H1 (cell line): ENCODE measurements at regions not wholly inside any gene's neighbourhood (a gene's known extent, or its start where the extent isn't known, plus 50 kb on each side); places are given as distances from the start of the nearest gene placed in this dataset.

Experiments
- CTCF ChIA-PET: fragments of 300-600 bp; sonication (Branson Sonifier 250); formaldehyde crosslinking; loops from one replicate; lab custom pipeline; 2021; ENCODE audit not compliant: partially characterized antibody; lab: Charles Lee
- POLR2A ChIA-PET: fragments of 300-600 bp; sonication (Branson Sonifier 250); formaldehyde crosslinking; loops from one replicate; lab custom pipeline; 2021; ENCODE audit warnings: inconsistent platforms; ENCODE audit not compliant: partially characterized antibody; lab: Charles Lee
- DNase-seq, 2 experiments: peaks; one replicate each; pipeline versions ENCODE4 v3.0.0 to v3.0.0-alpha.2; 2010 to 2022; ENCODE audit warnings: low spot score in 2 of 2, low read depth in 1 of 2, mixed read lengths in 1 of 2
- FAIRE-seq: peaks from 2 replicates; lab custom pipeline; 2011; peaks lifted over from hg19 to GRCh38; lab: Jason Lieb, UNC
- H2AFZ ChIP-seq: 2 replicates; pipeline ENCODE4 v1.8.1; 2012; ENCODE audit warnings: low read length, inconsistent platforms
- H2AK5ac ChIP-seq: 2 replicates; pipeline ENCODE4 v1.6.1; 2013; ENCODE audit warnings: low read depth, low read length
- H2BK120ac ChIP-seq: replicated peaks from 2 replicates; pipeline ENCODE3; 2013; ENCODE audit warnings: low read depth, low read length, inconsistent platforms
- H2BK12ac ChIP-seq: 2 replicates; pipeline ENCODE4 v1.6.1; 2013; ENCODE audit warnings: low read depth, low read length
- H2BK15ac ChIP-seq: 2 replicates; pipeline ENCODE4 v1.6.1; 2013; ENCODE audit warnings: low read length
- H2BK20ac ChIP-seq: 2 replicates; pipeline ENCODE4 v1.6.1; 2013; ENCODE audit warnings: low read length
- H2BK5ac ChIP-seq: 2 replicates; pipeline ENCODE4 v1.6.1; 2013; ENCODE audit warnings: low read depth, low read length
- H3K14ac ChIP-seq: 2 replicates; pipeline ENCODE4 v1.6.1; 2013; ENCODE audit warnings: inconsistent platforms; ENCODE audit not compliant: insufficient read length
- H3K18ac ChIP-seq: 2 replicates; pipeline ENCODE4 v1.6.1; 2013; ENCODE audit warnings: low read length; ENCODE audit errors: extremely low read depth
- H3K23ac ChIP-seq: 2 replicates; pipeline ENCODE4 v1.6.1; 2013; ENCODE audit warnings: inconsistent platforms; ENCODE audit not compliant: insufficient read length
- H3K23me2 ChIP-seq: 2 replicates; pipeline ENCODE4 v1.6.1; 2013; ENCODE audit warnings: low read depth, low read length
- H3K27ac ChIP-seq: 2 replicates; pipeline ENCODE4 v1.6.1; 2011; ENCODE audit warnings: low read depth, low read length, inconsistent platforms
- H3K27me3 ChIP-seq, 4 experiments: replicated peaks in 1 of 4; 1 replicate in 1 of 4; 2 replicates in 3 of 4; pipeline versions ENCODE4 v1.6.1 to v1.8.1; 2011 to 2013; ENCODE audit warnings: low read length in 3 of 4, mild to moderate bottlenecking in 3 of 4, inconsistent platforms in 2 of 4, mixed read lengths in 2 of 4, moderate library complexity in 1 of 4; ENCODE audit not compliant: control insufficient read depth in 3 of 4, insufficient read depth in 3 of 4; ENCODE audit errors: extremely low read depth in 1 of 4
- H3K36me3 ChIP-seq, 4 experiments: 2 replicates each; pipeline versions ENCODE4 v1.6.1 to v1.8.1; 2011 to 2013; ENCODE audit warnings: mild to moderate bottlenecking in 4 of 4, low read length in 3 of 4, moderate library complexity in 2 of 4, control low read depth in 1 of 4, inconsistent platforms in 1 of 4; ENCODE audit not compliant: insufficient read depth in 4 of 4, control insufficient read depth in 2 of 4
- H3K4ac ChIP-seq: replicated peaks from 2 replicates; pipeline ENCODE3; 2013; ENCODE audit warnings: low read length, low read depth, mixed read lengths, inconsistent platforms; ENCODE audit not compliant: insufficient read length
- H3K4me1 ChIP-seq, 4 experiments: replicated peaks in 1 of 4; 1 replicate in 1 of 4; 2 replicates in 3 of 4; pipeline versions ENCODE4 v1.6.1 to v1.8.1; 2011 to 2013; ENCODE audit warnings: low read length in 3 of 4, inconsistent platforms in 2 of 4, mixed read lengths in 1 of 4; ENCODE audit not compliant: insufficient read depth in 4 of 4, control insufficient read depth in 3 of 4
- H3K4me2 ChIP-seq, 2 experiments: 2 replicates each; pipeline versions ENCODE4 v1.6.1 to v1.8.1; 2011 to 2013; ENCODE audit warnings: low read depth in 2 of 2, low read length in 2 of 2, control low read depth in 1 of 2, inconsistent platforms in 1 of 2, mild to moderate bottlenecking in 1 of 2; ENCODE audit not compliant: insufficient read depth in 1 of 2
- H3K4me3 ChIP-seq, 4 experiments: fragments of 200-600, 300-600 bp in 1 of 4; sonication (generic), shearing (Covaris generic), sonication (Bioruptor Twin) in 1 of 4; 2 replicates each; pipeline versions ENCODE4 v1.5.1 to v1.8.1; 2011 to 2016; ENCODE audit warnings: low read length in 4 of 4, low read depth in 3 of 4, control low read depth in 2 of 4, inconsistent platforms in 2 of 4, mild to moderate bottlenecking in 2 of 4, mixed read lengths in 1 of 4, moderate library complexity in 1 of 4; ENCODE audit not compliant: insufficient read depth in 2 of 4; ENCODE audit errors: extremely low read depth in 1 of 4
- H3K56ac ChIP-seq: replicated peaks from 2 replicates; pipeline ENCODE3; 2013; ENCODE audit warnings: low read depth, mild to moderate bottlenecking, mixed read lengths, low read length, inconsistent platforms; ENCODE audit not compliant: insufficient read length
- H3K79me1 ChIP-seq: 2 replicates; pipeline ENCODE4 v1.6.1; 2013; ENCODE audit warnings: low read depth, low read length, control low read depth
- H3K79me2 ChIP-seq, 2 experiments: 2 replicates each; pipeline versions ENCODE4 v1.6.1 to v1.8.1; 2012 to 2013; ENCODE audit warnings: low read length in 2 of 2, mild to moderate bottlenecking in 2 of 2, inconsistent platforms in 1 of 2; ENCODE audit not compliant: insufficient read depth in 2 of 2, control insufficient read depth in 1 of 2
- H3K9ac ChIP-seq, 4 experiments: replicated peaks in 1 of 4; 1 replicate in 1 of 4; 2 replicates in 3 of 4; pipeline versions ENCODE4 v1.6.1 to v1.8.1; 2011 to 2013; ENCODE audit warnings: low read depth in 3 of 4, low read length in 3 of 4, control low read depth in 2 of 4, mild to moderate bottlenecking in 2 of 4, moderate library complexity in 2 of 4, inconsistent platforms in 1 of 4; ENCODE audit errors: extremely low read depth in 1 of 4
- H3K9me3 ChIP-seq, 2 experiments: 2 replicates each; pipeline versions ENCODE4 v1.6.1 to v1.8.1; 2012 to 2013; ENCODE audit warnings: mild to moderate bottlenecking in 2 of 2, moderate library complexity in 2 of 2, control low read depth in 1 of 2, inconsistent platforms in 1 of 2, low read depth in 1 of 2, low read length in 1 of 2, mixed read lengths in 1 of 2; ENCODE audit not compliant: insufficient read depth in 2 of 2
- H4K20me1 ChIP-seq, 2 experiments: replicated peaks in 1 of 2; 2 replicates each; pipeline versions ENCODE3 to v1.8.1; 2011 to 2013; ENCODE audit warnings: inconsistent platforms in 2 of 2, low read length in 2 of 2, mild to moderate bottlenecking in 1 of 2; ENCODE audit not compliant: insufficient read depth in 2 of 2, control insufficient read depth in 1 of 2
- H4K5ac ChIP-seq: 2 replicates; pipeline ENCODE4 v1.6.1; 2013; ENCODE audit warnings: low read length, low read depth, mixed read lengths, inconsistent platforms; ENCODE audit not compliant: insufficient read length
- H4K8ac ChIP-seq: 2 replicates; pipeline ENCODE4 v1.8.0; 2013; ENCODE audit warnings: mild to moderate bottlenecking, moderate library complexity, low read length, inconsistent platforms; ENCODE audit not compliant: insufficient read depth; ENCODE audit errors: extremely low read depth
- H4K91ac ChIP-seq: replicated peaks from 2 replicates; pipeline ENCODE3; 2013; ENCODE audit warnings: low read length, mixed read lengths, inconsistent platforms; ENCODE audit not compliant: insufficient read length
- CHD1 ChIP-seq: IDR thresholded peaks from 2 replicates; pipeline ENCODE4 v1.6.1; 2012; ENCODE audit warnings: low read depth, low read length, improper control_type of control experiment
- KDM4A ChIP-seq: IDR thresholded peaks from one replicate; pipeline ENCODE4 v1.7.1; 2012; ENCODE audit warnings: low read depth, mild to moderate bottlenecking, moderate library complexity, low read length, inconsistent platforms; ENCODE audit not compliant: severe bottlenecking
- NRF1 ChIP-seq: IDR thresholded peaks from 2 replicates; pipeline ENCODE4 v1.6.1; 2011; ENCODE audit warnings: mild to moderate bottlenecking, low read depth, low read length, improper control_type of control experiment
- PHF8 ChIP-seq: fragments of 200-600 bp; sonication (generic); conservative IDR thresholded peaks from 2 replicates; pipeline ENCODE4 v1.7.1; 2012; ENCODE audit warnings: low read depth, mild to moderate bottlenecking, inconsistent platforms, low read length, moderate library complexity
- POLR2A ChIP-seq, 2 experiments: IDR thresholded peaks; 1 replicate in 1 of 2; 2 replicates in 1 of 2; pipeline ENCODE4 v1.6.1; 2011; ENCODE audit warnings: low read depth in 2 of 2, low read length in 2 of 2, mild to moderate bottlenecking in 2 of 2; ENCODE audit errors: control extremely low read depth in 1 of 2
- RAD21 ChIP-seq, 2 experiments: IDR thresholded peaks in 1 of 2; conservative IDR thresholded peaks in 1 of 2; 2 replicates each; pipeline ENCODE4 v1.6.1; 2011; ENCODE audit warnings: low read depth in 2 of 2, low read length in 2 of 2, improper control_type of control experiment in 1 of 2, inconsistent platforms in 1 of 2, mild to moderate bottlenecking in 1 of 2, moderate library complexity in 1 of 2
- SAP30 ChIP-seq: fragments of 300-600 bp; sonication (generic); IDR thresholded peaks from 2 replicates; pipeline ENCODE4 v1.7.1; 2012; ENCODE audit warnings: low read length, moderate library complexity, mild to moderate bottlenecking, inconsistent platforms; ENCODE audit not compliant: insufficient read depth, insufficient replicate concordance
- SP1 ChIP-seq: IDR thresholded peaks from 2 replicates; pipeline ENCODE4 v1.6.1; 2011; ENCODE audit warnings: low read depth, low read length
- TBP ChIP-seq: IDR thresholded peaks from 2 replicates; pipeline ENCODE4 v1.6.1; 2011; ENCODE audit warnings: low read depth, low read length, improper control_type of control experiment
- TEAD4 ChIP-seq: IDR thresholded peaks from 2 replicates; pipeline ENCODE4 v1.6.1; 2012; ENCODE audit warnings: low read depth, low read length, inconsistent platforms, mixed read lengths
- WGBS, 2 experiments: shearing (Covaris generic) in 1 of 2; methylation state at CpG; one replicate each; pipeline versions ENCODE4 v1.1.6 to v1.1.7; 2013 to 2015; ENCODE audit warnings: low lambda C conversion rate in 2 of 2, mixed read lengths in 2 of 2, inconsistent platforms in 1 of 2, low coverage in 1 of 2, missing lambda C conversion rate in 1 of 2; ENCODE audit not compliant: insufficient replicate concordance in 2 of 2, insufficient coverage in 1 of 2, insufficient read length in 1 of 2; ENCODE audit errors: extremely low coverage in 1 of 2, missing lambda C conversion rate in 1 of 2; 5-methylcytosine and 5-hydroxymethylcytosine counted together
- TF ChIP-seq, protein P1 (sequence below): IDR thresholded peaks from 2 replicates; pipeline ENCODE4 v1.6.1; 2012; ENCODE audit warnings: inconsistent platforms
- TF ChIP-seq, protein P2 (sequence below): IDR thresholded peaks from 2 replicates; pipeline ENCODE4 v1.6.1; 2011; ENCODE audit warnings: low read length, improper control_type of control experiment

DNA sequence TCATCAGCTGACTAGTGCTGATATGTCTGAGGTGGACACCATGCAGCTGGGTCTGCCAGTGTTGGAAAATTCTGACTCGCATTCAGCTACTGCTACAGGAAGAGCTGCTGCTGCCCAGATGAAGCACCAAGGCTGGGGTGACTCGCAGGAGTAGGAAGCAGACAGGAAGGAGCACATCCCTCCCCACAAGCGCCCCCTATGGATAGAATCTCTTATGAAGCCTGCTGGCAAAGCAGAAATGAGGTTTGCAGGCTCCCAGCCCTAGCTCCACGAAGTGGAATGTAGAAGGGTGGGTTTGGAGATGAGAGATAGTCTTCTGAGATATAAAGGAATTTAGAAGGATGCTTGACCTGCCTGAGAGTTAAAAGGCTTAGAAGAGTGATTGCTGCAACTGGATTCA lies 443.0 kb downstream of the ACTL7B start:
- Histone ChIP-seq H3K4me3 (no peak overlapping the region), H2BK12ac (no peak overlapping the region), H3K9me3 (no peaks in the 10 kb centered on the region), H2BK20ac (no peak overlapping the region), H2BK5ac (no peak overlapping the region), H2BK15ac (no peak overlapping the region), H3K4ac (no peak overlapping the region), H4K5ac (no peak overlapping the region), H3K4me2 (no peak overlapping the region), H3K23ac (no peak overlapping the region), H4K20me1 (no peaks in the 10 kb centered on the region), H3K79me2 (no peaks in the 10 kb centered on the region), H3K56ac (no peak overlapping the region), H2AK5ac (no peak overlapping the region), H3K23me2 (no peaks in the 10 kb centered on the region), H3K79me1 (no peaks in the 10 kb centered on the region), H2AFZ (peak overlapping the region; percentile 51; the same call in 1 of the 2 replicates), H3K36me3 (no peaks in the 10 kb centered on the region), H3K4me1 (no peaks in the 10 kb centered on the region), H3K14ac (no peak overlapping the region), H2BK120ac (no peak overlapping the region), H3K27me3 (no peaks in the 10 kb centered on the region), H3K9ac (no peak overlapping the region), H3K18ac (no peak overlapping the region), H3K27ac (no peak overlapping the region), H4K91ac (no peak overlapping the region), H4K8ac (no peak overlapping the region)
- POLR2A ChIA-PET: no interaction called here
- WGBS, 2 experiments: 55% methylated on average over 4 of the region's 4 CpGs; no CpG with 5 or more reads in 1 of the 2 experiments
- FAIRE-seq (peak; percentile 70), DNase-seq (peak; percentile 50 to 70)
- CTCF ChIA-PET: interaction anchor here (0.7 to 3.3 kb wide), 23 partner anchors 10 to 944 kb away, joined by 3 to 17 read pairs (median 5); no protein-coding TSS in a partner anchor
- TF ChIP-seq PHF8 (no peak), POLR2A (IDR thresholded peaks at IDR 0.05; ENCODE audit: control extremely low read depth in 1 of 2, low read depth in 2 of 2, low read length in 2 of 2) (no peak), NRF1 (no peak), KDM4A (no peak), RAD21 (IDR thresholded peaks at IDR 0.05 in 1 of 2, conservative IDR thresholded peaks at IDR 0.05 in 1 of 2; ENCODE audit: low read depth in 2 of 2, low read length in 2 of 2) (peak; percentile 65 to 67), TBP (no peak), TEAD4 (0 out of 2 replicates have a peak, but pooled peaks have one; percentile 6), SAP30 (no peak), SP1 (no peak), CHD1 (no peak)
- TF ChIP-seq, protein P1, sequence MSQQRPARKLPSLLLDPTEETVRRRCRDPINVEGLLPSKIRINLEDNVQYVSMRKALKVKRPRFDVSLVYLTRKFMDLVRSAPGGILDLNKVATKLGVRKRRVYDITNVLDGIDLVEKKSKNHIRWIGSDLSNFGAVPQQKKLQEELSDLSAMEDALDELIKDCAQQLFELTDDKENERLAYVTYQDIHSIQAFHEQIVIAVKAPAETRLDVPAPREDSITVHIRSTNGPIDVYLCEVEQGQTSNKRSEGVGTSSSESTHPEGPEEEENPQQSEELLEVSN: no peak
- TF ChIP-seq, protein P2, sequence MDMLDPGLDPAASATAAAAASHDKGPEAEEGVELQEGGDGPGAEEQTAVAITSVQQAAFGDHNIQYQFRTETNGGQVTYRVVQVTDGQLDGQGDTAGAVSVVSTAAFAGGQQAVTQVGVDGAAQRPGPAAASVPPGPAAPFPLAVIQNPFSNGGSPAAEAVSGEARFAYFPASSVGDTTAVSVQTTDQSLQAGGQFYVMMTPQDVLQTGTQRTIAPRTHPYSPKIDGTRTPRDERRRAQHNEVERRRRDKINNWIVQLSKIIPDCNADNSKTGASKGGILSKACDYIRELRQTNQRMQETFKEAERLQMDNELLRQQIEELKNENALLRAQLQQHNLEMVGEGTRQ: no peak
